Epithelial cell of proximal tubule (primary cell): ENCODE measurements at regions not wholly inside any gene's neighbourhood (a gene's known extent, or its start where the extent isn't known, plus 50 kb on each side); places are given as distances from the start of the nearest gene placed in this dataset.

Experiments
- DNase-seq: peaks from one replicate; pipeline ENCODE4 v3.0.0-alpha.2; 2011; ENCODE audit warnings: low read depth
- H3K4me3 ChIP-seq: 2 replicates; pipeline ENCODE4 v1.5.1; 2011; ENCODE audit warnings: low read depth, mild to moderate bottlenecking, low read length
- CTCF ChIP-seq: conservative IDR thresholded peaks from 2 replicates; pipeline ENCODE4 v1.5.1; 2012; ENCODE audit warnings: low read depth, mild to moderate bottlenecking, low read length

- no peak for TF ChIP-seq CTCF
- H3K4me3 ChIP-seq, result no peak overlapping the region
- no peak for DNase-seq
Observed at GRCh38 chr7:52450816-52451215, 584.6 kb upstream of the POM121L12 start.

GRCh38 chr7:52447581-52448180 lies 587.8 kb upstream of the POM121L12 start:
- no peak for DNase-seq
- H3K4me3 ChIP-seq, result no peak overlapping the region
- no peak for TF ChIP-seq CTCF

GRCh38 chr7:52436278-52436677 lies 599.2 kb upstream of the POM121L12 start:
- DNase-seq, result no peak
- no peak for TF ChIP-seq CTCF
- H3K4me3 ChIP-seq, result no peak overlapping the region

- DNase-seq, result no peak
- no peak for TF ChIP-seq CTCF
- H3K4me3 ChIP-seq, result no peak overlapping the region
Observed at GRCh38 chr7:52431082-52431815, 604.2 kb upstream of the POM121L12 start.

- no peak overlapping the region for H3K4me3 ChIP-seq
- no peak for DNase-seq
- TF ChIP-seq CTCF, result no peak
Observed at GRCh38 chr7:52423251-52423650, 612.2 kb upstream of the POM121L12 start.

GRCh38 chr7:52413051-52413450 lies 622.4 kb upstream of the POM121L12 start:
- TF ChIP-seq CTCF, result no peak
- DNase-seq, result no peak
- H3K4me3 ChIP-seq, result no peak overlapping the region

- H3K4me3 ChIP-seq, result no peak overlapping the region
- no peak for TF ChIP-seq CTCF
- DNase-seq, result no peak
Observed at GRCh38 chr7:52410032-52410431, 625.4 kb upstream of the POM121L12 start.
